Sigmoid colon (tissue), 6 donors: ENCODE measurements at regions not wholly inside any gene's neighbourhood (a gene's known extent, or its start where the extent isn't known, plus 50 kb on each side); places are given as distances from the start of the nearest gene placed in this dataset.

Experiments used
- DNase-seq: peaks from one replicate; pipeline ENCODE4 v3.0.0-alpha.2; 2019
- H3K27ac ChIP-seq, 4 donors: fragments of 200-600 bp; sonication (generic); one replicate each; pipeline ENCODE4 v1.5.1; 2016 to 2019; ENCODE audit warnings: mild to moderate bottlenecking in 1 of 4
- H3K27me3 ChIP-seq, 3 donors: fragments of 200-600 bp; sonication (generic); one replicate each; pipeline ENCODE4 v1.5.1; 2019; ENCODE audit warnings: mild to moderate bottlenecking in 1 of 3
- H3K36me3 ChIP-seq, 4 donors: fragments of 200-600 bp; sonication (generic); one replicate each; pipeline ENCODE4 v1.5.1; 2016 to 2019
- H3K4me1 ChIP-seq, 4 donors: fragments of 200-600 bp; sonication (generic); one replicate each; pipeline ENCODE4 v1.5.1; 2017 to 2019
- H3K4me3 ChIP-seq, 4 donors: fragments of 200-600 bp; sonication (generic); one replicate each; pipeline ENCODE4 v1.5.1; 2017 to 2019; ENCODE audit warnings: mild to moderate bottlenecking in 2 of 4, moderate library complexity in 1 of 4
- H3K9me3 ChIP-seq, 4 donors: fragments of 200-600 bp in 3 of 4; sonication (generic) in 3 of 4; one replicate each; pipeline versions ENCODE4 v1.5.1 to v1.6.1; 2013 to 2019
- EP300 ChIP-seq, 4 donors: sonication (generic); formaldehyde crosslinking; IDR thresholded peaks; one replicate each; pipeline ENCODE4 v1.6.1; 2017; ENCODE audit warnings: antibody characterized with exemption in 4 of 4
- POLR2A ChIP-seq, 2 donors: fragments of 450-650 bp; IDR thresholded peaks; one replicate each; pipeline ENCODE4 v1.6.1; 2016; ENCODE audit warnings: antibody characterized with exemption in 2 of 2, mild to moderate bottlenecking in 2 of 2, moderate library complexity in 2 of 2
- POLR2AphosphoS5 ChIP-seq, 4 donors: sonication (generic); formaldehyde crosslinking; IDR thresholded peaks; one replicate each; pipeline ENCODE4 v1.6.1; 2017; ENCODE audit warnings: antibody characterized with exemption in 4 of 4
- WGBS, 2 donors: extraction: QIAGEN DNeasy Blood & Tissue Kit; methylation state at CpG; one replicate each; pipeline ENCODE4 v1.1.7; 2013; 5-methylcytosine and 5-hydroxymethylcytosine counted together
- intact Hi-C: fragments of 100-400 bp; cut with DNase I; formaldehyde crosslinking; loops from one replicate; pipeline ENCODE4 v1.15.1; 2023
- TF ChIP-seq, protein P1 (sequence below), 4 experiments: fragments of 450-650 bp in 3 of 4; fragments of 200-600 bp in 1 of 4; IDR thresholded peaks; one replicate each; pipeline ENCODE4 v1.5.1; 2016 to 2019; ENCODE audit warnings: antibody characterized with exemption in 4 of 4, mild to moderate bottlenecking in 3 of 4, moderate library complexity in 2 of 4
- donor health status: healthy with polysubstance abuse.
- donor health status: healthy.

DNA sequence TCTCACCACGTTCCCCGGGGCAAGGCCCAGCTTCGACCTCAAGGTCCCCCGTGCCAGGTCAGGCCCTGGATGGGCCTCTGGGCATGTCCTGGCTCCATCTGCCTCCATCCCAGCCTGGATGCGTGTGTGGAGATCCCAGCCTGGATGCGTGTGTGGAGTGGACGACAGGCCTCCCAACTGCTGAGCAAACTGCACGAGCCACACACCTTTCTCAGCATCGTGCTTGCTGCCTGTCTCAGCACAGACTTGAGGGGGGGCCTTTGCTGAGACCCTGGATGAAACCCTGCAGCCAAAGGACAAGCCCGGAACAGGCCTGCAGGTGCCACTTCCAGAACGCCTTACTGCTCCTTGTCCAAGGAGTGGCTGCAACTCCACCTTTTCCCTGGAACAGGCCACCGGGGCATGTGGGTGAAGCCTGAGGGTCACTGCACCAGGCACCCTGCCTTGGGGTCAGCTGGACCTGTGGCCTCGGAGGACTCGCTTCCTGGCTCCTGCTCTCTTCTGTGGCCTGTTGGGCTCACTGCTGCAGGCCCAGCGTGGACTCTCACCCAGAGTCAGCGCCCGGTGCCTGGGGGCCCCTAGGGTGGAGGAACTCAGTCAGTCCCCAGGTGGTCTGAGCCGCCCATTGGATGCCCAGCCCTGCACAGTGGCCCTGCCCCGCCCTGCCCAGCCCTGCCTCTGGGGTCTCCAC lies 176.0 kb downstream of the KIF26A start:
- intact Hi-C loops: no loop called here
- H3K4me1 ChIP-seq: peaks cover 0 to 13% (median 6%) of the 10 kb centered on the region in 4 donors
- H3K4me3 ChIP-seq: no peak overlapping the region
- peaks cover 0 to 4% (median 0%) of the 10 kb centered on the region in 4 donors for H3K9me3 ChIP-seq
- TF ChIP-seq EP300 (IDR thresholded peaks at IDR 0.05) (no peak), POLR2A (IDR thresholded peaks at IDR 0.05) (no peak), POLR2AphosphoS5 (IDR thresholded peaks at IDR 0.05) (no peak)
- TF ChIP-seq, protein P1, sequence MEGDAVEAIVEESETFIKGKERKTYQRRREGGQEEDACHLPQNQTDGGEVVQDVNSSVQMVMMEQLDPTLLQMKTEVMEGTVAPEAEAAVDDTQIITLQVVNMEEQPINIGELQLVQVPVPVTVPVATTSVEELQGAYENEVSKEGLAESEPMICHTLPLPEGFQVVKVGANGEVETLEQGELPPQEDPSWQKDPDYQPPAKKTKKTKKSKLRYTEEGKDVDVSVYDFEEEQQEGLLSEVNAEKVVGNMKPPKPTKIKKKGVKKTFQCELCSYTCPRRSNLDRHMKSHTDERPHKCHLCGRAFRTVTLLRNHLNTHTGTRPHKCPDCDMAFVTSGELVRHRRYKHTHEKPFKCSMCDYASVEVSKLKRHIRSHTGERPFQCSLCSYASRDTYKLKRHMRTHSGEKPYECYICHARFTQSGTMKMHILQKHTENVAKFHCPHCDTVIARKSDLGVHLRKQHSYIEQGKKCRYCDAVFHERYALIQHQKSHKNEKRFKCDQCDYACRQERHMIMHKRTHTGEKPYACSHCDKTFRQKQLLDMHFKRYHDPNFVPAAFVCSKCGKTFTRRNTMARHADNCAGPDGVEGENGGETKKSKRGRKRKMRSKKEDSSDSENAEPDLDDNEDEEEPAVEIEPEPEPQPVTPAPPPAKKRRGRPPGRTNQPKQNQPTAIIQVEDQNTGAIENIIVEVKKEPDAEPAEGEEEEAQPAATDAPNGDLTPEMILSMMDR (IDR thresholded peaks at IDR 0.05): no peak
- peak; percentile 59 for DNase-seq
- H3K27ac ChIP-seq: no peak overlapping the region
- H3K36me3 ChIP-seq: no peaks in the 10 kb centered on the region
- 88% methylated on average over 19 of the region's 19 CpGs for WGBS, 2 donors
- H3K27me3 ChIP-seq: no peaks in the 10 kb centered on the region

DNA sequence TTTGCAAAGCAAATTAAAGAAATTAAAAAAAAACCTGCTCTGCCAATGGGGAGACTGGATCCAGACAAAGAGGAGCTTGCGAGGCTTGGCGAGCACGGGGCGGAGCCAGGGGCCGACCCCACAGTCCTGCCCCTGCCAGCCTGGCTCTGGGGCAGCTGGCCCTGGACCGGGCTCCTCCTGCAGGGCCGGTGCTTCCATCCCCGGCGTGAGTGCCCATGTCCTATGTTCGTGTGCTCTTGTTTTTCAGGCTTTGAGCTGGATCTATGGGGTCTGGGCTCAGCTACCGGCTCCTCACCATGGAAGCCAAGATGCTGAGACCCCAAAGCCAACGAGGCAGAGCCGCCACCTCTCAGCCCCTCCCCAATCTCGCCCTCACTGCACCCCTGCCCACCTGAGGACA lies 176.8 kb downstream of the KIF26A start:
- Histone ChIP-seq H3K4me3 (no peak overlapping the region), H3K9me3 (peaks cover 0 to 4% (median 0%) of the 10 kb centered on the region in 4 donors), H3K4me1 (peaks cover 0 to 18% (median 9%) of the 10 kb centered on the region in 4 donors), H3K27me3 (peaks cover 0 to under 1% (median 0%) of the 10 kb centered on the region in 3 donors), H3K27ac (no peak overlapping the region), H3K36me3 (no peaks in the 10 kb centered on the region)
- intact Hi-C loops: no loop called here
- peak; percentile 55 for DNase-seq
- WGBS, 2 donors: 85 to 88% methylated on average over 14 of the region's 14 CpGs
- TF ChIP-seq POLR2AphosphoS5 (IDR thresholded peaks at IDR 0.05) (no peak), EP300 (IDR thresholded peaks at IDR 0.05) (no peak), POLR2A (IDR thresholded peaks at IDR 0.05) (no peak)
- TF ChIP-seq, protein P1 (IDR thresholded peaks at IDR 0.05): no peak

DNA sequence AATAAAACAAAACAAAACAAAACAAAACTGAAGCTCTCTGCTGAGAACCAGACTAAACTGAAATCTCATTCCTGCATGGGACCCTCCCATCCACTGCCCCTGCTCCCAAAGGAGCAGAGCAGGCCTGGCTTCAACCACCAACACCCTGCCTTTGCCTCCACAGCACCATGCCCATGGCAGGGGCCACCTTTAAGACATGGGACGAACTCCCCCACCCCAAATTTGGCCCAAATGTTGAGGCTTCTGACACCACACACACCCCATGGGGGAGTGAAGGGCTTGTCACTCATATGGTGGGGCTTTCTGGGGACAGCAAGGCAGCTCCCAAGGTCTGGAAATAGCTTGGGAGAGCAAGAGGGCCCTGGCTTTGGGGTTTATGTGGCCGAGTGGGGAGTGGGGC lies 177.2 kb downstream of the KIF26A start:
- Histone ChIP-seq H3K27me3 (peaks cover 0 to 5% (median 0%) of the 10 kb centered on the region in 3 donors), H3K4me3 (no peak overlapping the region), H3K4me1 (peaks cover 0 to 23% (median 11%) of the 10 kb centered on the region in 4 donors), H3K27ac (no peak overlapping the region), H3K9me3 (peaks cover 0 to 4% (median 0%) of the 10 kb centered on the region in 4 donors), H3K36me3 (no peaks in the 10 kb centered on the region)
- TF ChIP-seq POLR2AphosphoS5 (IDR thresholded peaks at IDR 0.05): no peak
- peak; percentile 38 for DNase-seq
- intact Hi-C loops: no loop called here
- WGBS, 2 donors: 85 to 87% methylated on average over 2 of the region's 2 CpGs

DNA sequence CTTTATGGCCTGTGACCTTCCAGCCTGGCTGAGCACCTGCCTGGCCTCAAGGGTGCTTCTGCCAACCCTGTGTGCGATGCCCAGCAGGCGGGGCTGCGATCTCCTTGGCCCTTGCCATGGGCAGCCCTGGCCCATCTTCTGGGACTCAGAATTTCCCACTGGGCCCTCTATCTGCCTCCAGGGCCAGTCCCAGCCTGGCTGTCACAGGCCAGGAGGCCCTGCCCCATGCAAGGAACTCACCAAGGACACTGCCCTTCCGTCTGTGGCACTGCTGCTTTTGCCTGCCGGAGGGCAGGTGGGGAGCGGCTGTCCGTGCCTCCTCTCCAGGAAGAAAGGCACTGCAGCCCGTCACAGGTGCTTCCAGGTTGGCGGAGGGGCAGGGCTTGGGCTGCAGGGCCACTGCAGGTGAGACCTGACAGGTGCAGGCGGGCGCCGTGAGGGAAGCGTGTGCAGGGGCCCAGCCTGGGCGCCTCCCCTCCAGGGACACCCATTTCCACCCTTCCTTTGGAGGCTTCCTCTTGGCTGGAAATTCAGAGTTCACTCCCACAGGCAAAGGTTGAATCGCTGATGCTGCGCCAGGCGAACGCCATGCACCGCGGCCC lies 177.8 kb downstream of the KIF26A start:
- WGBS, 2 donors: 24 to 74% methylated on average over 20 of the region's 20 CpGs
- no peak overlapping the region for H3K4me3 ChIP-seq
- intact Hi-C loops: no loop called here
- DNase-seq: no peak
- H3K27me3 ChIP-seq: peaks cover 0 to 11% (median 0%) of the 10 kb centered on the region in 3 donors
- TF ChIP-seq EP300 (IDR thresholded peaks at IDR 0.05) (no peak), POLR2A (IDR thresholded peaks at IDR 0.05) (no peak), POLR2AphosphoS5 (IDR thresholded peaks at IDR 0.05) (no peak)
- TF ChIP-seq, protein P1 (IDR thresholded peaks at IDR 0.05): no peak
- peaks cover 0 to 29% (median 17%) of the 10 kb centered on the region in 4 donors for H3K4me1 ChIP-seq
- no peak overlapping the region for H3K27ac ChIP-seq
- H3K36me3 ChIP-seq: no peaks in the 10 kb centered on the region
- peaks cover 0 to 2% (median 0%) of the 10 kb centered on the region in 4 donors for H3K9me3 ChIP-seq

DNA sequence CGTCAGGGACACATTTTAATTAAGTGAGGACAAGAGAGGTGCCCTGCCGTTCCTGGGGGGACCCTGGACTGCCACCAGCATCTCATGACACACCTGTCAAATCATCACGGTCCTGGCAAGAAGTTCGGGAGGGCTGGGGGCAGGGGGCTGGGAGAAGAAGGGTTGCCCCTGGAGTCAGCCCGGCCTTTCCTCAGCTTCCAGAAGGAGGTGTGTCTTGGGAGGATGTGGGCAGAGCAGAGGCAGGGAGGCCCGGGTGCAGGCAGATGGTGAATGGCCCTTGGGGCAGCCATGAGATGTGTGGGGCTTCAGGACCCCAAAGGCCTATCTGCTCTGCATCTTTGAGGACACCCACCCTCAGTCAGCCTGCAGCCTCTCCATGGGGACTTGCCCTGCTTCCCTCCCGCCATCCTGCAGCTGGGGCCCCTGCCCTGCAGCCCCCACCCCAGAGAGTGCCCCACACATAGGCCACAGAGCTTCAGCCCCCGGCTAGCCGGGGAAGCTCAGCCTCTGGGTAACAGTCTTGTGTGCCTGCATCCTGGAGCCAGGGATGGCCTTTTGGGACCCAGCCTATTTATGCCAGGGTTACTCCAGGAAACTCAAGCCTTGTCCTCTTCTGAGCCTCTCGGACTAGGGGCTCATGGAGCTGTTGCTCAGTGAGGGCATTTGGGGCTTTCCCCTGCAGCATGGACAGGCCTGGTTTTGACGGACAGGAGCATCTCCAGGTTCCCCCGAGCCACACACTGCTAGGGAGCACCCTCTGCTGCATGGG lies 178.5 kb downstream of the KIF26A start:
- H3K4me3 ChIP-seq: no peak overlapping the region
- no peaks in the 10 kb centered on the region for H3K36me3 ChIP-seq
- peaks cover 0 to 35% (median 19%) of the 10 kb centered on the region in 4 donors for H3K4me1 ChIP-seq
- no peak for DNase-seq
- TF ChIP-seq POLR2AphosphoS5 (IDR thresholded peaks at IDR 0.05) (no peak), POLR2A (IDR thresholded peaks at IDR 0.05) (no peak), EP300 (IDR thresholded peaks at IDR 0.05) (no peak)
- TF ChIP-seq, protein P1 (IDR thresholded peaks at IDR 0.05): no peak
- intact Hi-C loops: no loop called here
- H3K27ac ChIP-seq: no peak overlapping the region
- no peaks in the 10 kb centered on the region for H3K9me3 ChIP-seq
- H3K27me3 ChIP-seq: peaks cover 0 to 18% (median 0%) of the 10 kb centered on the region in 3 donors
- WGBS, 2 donors: 51 to 67% methylated on average over 12 of the region's 12 CpGs
